GM21619 (cell line): ENCODE measurements at regions not wholly inside any gene's neighbourhood (a gene's known extent, or its start where the extent isn't known, plus 50 kb on each side); places are given as distances from the start of the nearest gene placed in this dataset.
"Not testable (repeated sequence)": the region's sequence is repeated elsewhere in the genome, so short reads cannot be mapped to it uniquely, and the experiment has no call there.

Source experiments
- ATAC-seq: cut with Tn5 transposase; IDR thresholded peaks from one replicate; pipeline ENCODE4 v1.9.1; 2021; ENCODE audit not compliant: unreplicated experiment

- ATAC-seq: no peak
These were observed 51.7 kb downstream of the FAM50B start for GRCh38 chr6:3900744-3901336.

GRCh38 chr6:3902871-3903648, 53.9 kb downstream of the FAM50B start:
- no peak for ATAC-seq

GRCh38 chr6:3904518-3904917, 55.3 kb downstream of the FAM50B start:
- ATAC-seq: no peak

GRCh38 chr6:3905945-3906845, 57.0 kb downstream of the FAM50B start:
- no peak for ATAC-seq

GRCh38 chr6:3906846-3907151, 57.6 kb downstream of the FAM50B start:
- ATAC-seq: no peak

- no peak for ATAC-seq
These were observed 59.0 kb downstream of the FAM50B start for GRCh38 chr6:3908223-3908622.

- ATAC-seq: no peak
These were observed 59.8 kb downstream of the FAM50B start for GRCh38 chr6:3908961-3909360.

- ATAC-seq: no peak
These were observed 61.0 kb downstream of the FAM50B start for GRCh38 chr6:3910106-3910663.

- ATAC-seq: no peak
These were observed 62.0 kb downstream of the FAM50B start for GRCh38 chr6:3911130-3911529.

- no peak for ATAC-seq
These were observed 62.6 kb downstream of the FAM50B start for GRCh38 chr6:3911614-3912336.

- ATAC-seq: no peak
These were observed 63.3 kb downstream of the FAM50B start for GRCh38 chr6:3912361-3913076.

GRCh38 chr6:3913077-3913957, 64.1 kb downstream of the FAM50B start:
- ATAC-seq: no peak

GRCh38 chr6:3913958-3914337, 64.8 kb downstream of the FAM50B start:
- ATAC-seq: no peak

- no peak for ATAC-seq
These were observed 66.1 kb downstream of the FAM50B start for GRCh38 chr6:3915076-3915791.

- no peak for ATAC-seq
These were observed 67.0 kb downstream of the FAM50B start for GRCh38 chr6:3916211-3916610.

GRCh38 chr6:3916749-3917148, 67.6 kb downstream of the FAM50B start:
- not testable (repeated sequence) for ATAC-seq

- ATAC-seq: no peak
These were observed 69.3 kb downstream of the FAM50B start for GRCh38 chr6:3918469-3918868.

GRCh38 chr6:3919130-3919628, 70.0 kb downstream of the FAM50B start:
- ATAC-seq: no peak
